Retinal pigment epithelial cell (primary cell): ENCODE measurements at regions not wholly inside any gene's neighbourhood (a gene's known extent, or its start where the extent isn't known, plus 50 kb on each side); places are given as distances from the start of the nearest gene placed in this dataset.

ENCODE experiments used
- DNase-seq: peaks from one replicate; pipeline ENCODE4 v3.0.0-alpha.2; 2010; ENCODE audit warnings: low read depth
- H3K4me3 ChIP-seq: 2 replicates; pipeline ENCODE4 v1.5.1; 2011; ENCODE audit warnings: mild to moderate bottlenecking, low read length, control low read depth, moderate library complexity
- TF ChIP-seq, protein P1 (sequence below): conservative IDR thresholded peaks from 2 replicates; pipeline ENCODE4 v1.5.1; 2011; ENCODE audit warnings: low read depth, low read length, control low read depth, inconsistent platforms

DNA sequence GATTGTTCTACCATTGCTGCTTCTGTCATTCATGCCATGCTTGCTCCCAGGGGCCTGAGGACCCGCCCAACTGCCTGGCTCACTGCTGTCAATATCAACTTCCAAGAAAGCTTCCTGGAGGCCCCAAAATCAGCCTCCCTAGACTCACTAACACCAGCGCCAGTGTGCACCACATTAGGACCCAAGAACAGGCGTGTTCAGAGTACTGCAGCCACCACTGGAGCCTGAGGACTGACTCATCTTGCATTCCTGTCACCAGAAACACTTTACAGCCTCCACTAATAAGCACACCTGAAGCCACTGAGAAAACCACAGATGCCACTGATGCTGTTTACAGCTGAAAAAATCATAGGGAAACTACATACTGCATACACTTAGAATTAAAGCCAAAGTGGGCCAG is 1284.3 kb downstream of the TYW1 start:
- DNase-seq = no peak
- TF ChIP-seq, protein P1, sequence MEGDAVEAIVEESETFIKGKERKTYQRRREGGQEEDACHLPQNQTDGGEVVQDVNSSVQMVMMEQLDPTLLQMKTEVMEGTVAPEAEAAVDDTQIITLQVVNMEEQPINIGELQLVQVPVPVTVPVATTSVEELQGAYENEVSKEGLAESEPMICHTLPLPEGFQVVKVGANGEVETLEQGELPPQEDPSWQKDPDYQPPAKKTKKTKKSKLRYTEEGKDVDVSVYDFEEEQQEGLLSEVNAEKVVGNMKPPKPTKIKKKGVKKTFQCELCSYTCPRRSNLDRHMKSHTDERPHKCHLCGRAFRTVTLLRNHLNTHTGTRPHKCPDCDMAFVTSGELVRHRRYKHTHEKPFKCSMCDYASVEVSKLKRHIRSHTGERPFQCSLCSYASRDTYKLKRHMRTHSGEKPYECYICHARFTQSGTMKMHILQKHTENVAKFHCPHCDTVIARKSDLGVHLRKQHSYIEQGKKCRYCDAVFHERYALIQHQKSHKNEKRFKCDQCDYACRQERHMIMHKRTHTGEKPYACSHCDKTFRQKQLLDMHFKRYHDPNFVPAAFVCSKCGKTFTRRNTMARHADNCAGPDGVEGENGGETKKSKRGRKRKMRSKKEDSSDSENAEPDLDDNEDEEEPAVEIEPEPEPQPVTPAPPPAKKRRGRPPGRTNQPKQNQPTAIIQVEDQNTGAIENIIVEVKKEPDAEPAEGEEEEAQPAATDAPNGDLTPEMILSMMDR = no peak
- no peak overlapping the region for H3K4me3 ChIP-seq

DNA sequence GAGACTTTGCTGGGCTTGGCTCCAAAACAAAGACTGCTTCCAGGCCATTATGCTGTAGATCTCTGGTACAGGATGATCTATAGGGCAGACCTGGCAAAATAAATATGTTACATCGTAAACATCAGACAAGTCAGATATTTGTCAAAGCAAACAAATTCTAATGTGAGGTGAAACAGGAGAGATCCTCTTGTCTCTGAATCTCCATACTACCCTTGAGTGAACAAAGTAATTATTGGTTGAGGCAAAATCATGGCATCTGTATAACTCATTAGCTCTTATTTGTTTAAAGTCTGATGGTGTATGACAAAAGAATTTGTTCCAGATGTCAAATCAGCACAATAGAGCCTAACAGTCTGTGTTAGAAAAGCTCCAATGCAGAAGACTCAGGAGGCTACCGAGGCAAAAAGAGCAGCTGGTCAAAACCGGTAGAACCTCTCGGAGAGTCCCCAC is 1291.5 kb downstream of the TYW1 start:
- H3K4me3 ChIP-seq = no peak overlapping the region
- TF ChIP-seq, protein P1 = no peak
- no peak for DNase-seq

DNA sequence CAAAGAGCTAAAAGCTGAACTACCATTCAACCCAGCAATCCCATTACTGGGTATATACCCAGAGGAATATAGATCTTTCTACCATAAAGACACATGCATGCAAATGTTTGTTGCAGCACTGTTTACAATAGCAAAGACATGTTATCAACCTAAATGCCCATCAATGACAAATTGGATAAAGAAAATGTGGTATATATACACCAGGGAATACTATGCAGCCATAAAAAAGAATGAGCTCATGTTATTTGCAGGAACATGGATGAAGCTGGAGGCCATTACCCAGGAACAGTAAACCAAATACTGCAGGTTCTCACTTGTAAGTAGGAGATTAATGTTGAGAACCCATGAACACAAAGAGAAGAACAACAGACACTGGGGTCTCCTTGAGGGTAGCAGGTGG is 1295.1 kb downstream of the TYW1 start:
- no peak for DNase-seq
- no peak overlapping the region for H3K4me3 ChIP-seq
- TF ChIP-seq, protein P1 = no peak

- DNase-seq = no peak
- TF ChIP-seq, protein P1 = no peak
These were observed 1298.8 kb downstream of the TYW1 start for GRCh38 chr7:68295386-68295785.

GRCh38 chr7:68304536-68304935 is 1293.7 kb upstream of the AUTS2 start:
- no peak for DNase-seq
- TF ChIP-seq, protein P1 = no peak

More at GRCh38 chr7:68295386-68295785, 1298.8 kb downstream of the TYW1 start:
- no peak overlapping the region for H3K4me3 ChIP-seq

DNA sequence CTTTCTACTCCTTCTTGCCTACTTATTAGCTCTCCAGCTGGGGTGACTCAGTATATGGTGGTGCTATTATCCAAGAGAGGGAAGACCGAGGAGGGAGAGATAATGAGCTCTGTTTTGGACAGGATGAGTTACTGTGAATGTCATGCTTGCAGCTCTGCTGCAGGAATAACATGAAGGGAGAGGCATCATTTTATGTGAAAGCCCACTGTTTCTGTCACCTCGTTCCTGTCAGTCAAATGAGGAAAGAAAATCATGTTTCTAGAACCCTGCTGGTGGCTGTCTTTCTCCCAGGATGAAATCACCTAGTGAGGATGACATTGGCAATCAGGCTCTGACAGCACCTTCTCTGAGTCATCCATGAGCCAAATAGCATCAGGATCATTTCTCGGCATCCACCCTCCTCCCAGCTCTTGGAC is 1291.6 kb upstream of the AUTS2 start:
- TF ChIP-seq, protein P1 = no peak
- H3K4me3 ChIP-seq = no peak overlapping the region
- DNase-seq = no peak

More at GRCh38 chr7:68304536-68304935, 1293.7 kb upstream of the AUTS2 start:
- H3K4me3 ChIP-seq = no peak overlapping the region

DNA sequence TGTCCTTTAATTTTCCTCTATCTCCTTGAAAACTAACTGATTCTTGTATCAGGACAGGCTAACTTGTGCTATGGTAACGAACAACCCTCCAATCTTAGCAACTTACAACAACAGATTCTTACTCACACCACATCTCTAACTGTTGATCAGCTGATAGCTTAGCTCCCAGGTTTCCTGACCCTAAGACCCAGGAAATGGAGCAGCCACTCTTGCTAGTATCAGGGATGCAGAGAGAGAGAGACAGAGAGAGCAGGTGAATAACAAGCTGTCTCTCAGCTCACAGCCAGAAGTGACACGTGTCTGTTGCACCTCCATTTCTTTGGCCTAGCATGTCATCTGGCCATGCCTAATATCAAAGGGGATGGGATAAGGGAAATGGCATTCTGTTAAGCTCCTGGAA is 1289.0 kb upstream of the AUTS2 start:
- TF ChIP-seq, protein P1 = no peak
- H3K4me3 ChIP-seq = no peak overlapping the region
- no peak for DNase-seq
